ENCODE measurements at regions not wholly inside any gene's neighbourhood (a gene's known extent, or its start where the extent isn't known, plus 50 kb on each side); places are given as distances from the start of the nearest gene placed in this dataset.

DNA sequence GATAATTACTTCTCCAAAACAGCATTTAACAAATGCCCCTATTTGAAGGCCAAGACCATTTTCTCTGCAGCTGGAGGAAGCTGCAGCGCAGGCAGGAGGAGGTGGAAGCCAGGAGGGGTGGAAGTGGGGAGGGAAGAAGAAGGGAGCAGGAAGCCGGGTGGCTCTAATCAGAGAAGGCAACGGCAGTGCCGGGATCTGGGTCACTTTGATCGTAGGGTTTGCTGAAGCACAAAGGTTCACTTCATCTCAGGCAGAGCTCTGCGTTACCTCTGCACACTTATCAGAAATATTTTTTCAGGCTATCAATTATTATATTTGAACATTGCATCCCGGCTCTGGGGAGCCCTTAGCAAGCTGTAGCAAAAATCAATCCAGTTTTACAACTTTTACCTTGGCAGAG, 315.8 kb upstream of the POU3F3 start:
- CTCF ChIA-PET = no interaction called here

DNA sequence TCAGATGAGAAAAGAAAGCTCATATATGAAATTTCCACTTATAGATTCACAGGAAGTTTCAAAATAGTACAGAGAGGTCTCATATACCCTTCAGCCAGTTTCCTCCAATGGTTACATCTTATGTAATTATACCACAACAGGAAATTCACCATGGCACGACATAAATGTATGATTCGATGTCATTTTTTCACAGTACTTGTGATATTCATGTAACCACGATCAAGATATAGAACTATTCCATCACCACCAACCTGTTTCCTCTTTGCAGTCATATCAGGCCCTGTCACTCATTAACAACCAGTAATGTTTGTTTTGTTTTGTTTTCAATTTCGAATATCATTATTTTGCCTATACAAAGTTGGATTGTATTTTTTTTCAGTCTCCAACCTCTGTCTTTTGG, 314.3 kb upstream of the POU3F3 start:
- no peak overlapping the region for H3K4me3 ChIP-seq (ENCODE audit: low read length)
- intact Hi-C loops (cut with DNase I, micrococcal nuclease) = no loop called here
- Mint-ChIP-seq H3K36me3 (ENCODE audit: low read depth) (no peaks in the 10 kb centered on the region), H3K27me3 (no peaks in the 10 kb centered on the region), H3K9me3 (no peaks in the 10 kb centered on the region), H3K4me3 (no peak overlapping the region), H3K27ac (no peak overlapping the region), H3K4me1 (ENCODE audit: low read depth) (peaks cover 10% of the 10 kb centered on the region)
- POLR2A ChIA-PET = no interaction called here
- DNase-seq (no peak), ATAC-seq (ENCODE audit: poor library complexity) (no peak)
- CTCF ChIA-PET = no interaction called here
- H3K27ac ChIP-seq (ENCODE audit: low read depth in 1 of 2, low read length in 2 of 2) = no peak overlapping the region
- H3K4me1 ChIP-seq (ENCODE audit: insufficient read depth, low read length) = no peaks in the 10 kb centered on the region
- H3K9me3 ChIP-seq (ENCODE audit: control insufficient read depth in 1 of 2, insufficient read depth in 1 of 2, low read length in 2 of 2) = peaks cover 0 to 9% of the 10 kb centered on the region in 2 experiments
- no peaks in the 10 kb centered on the region for H3K27me3 ChIP-seq (ENCODE audit: control insufficient read depth in 1 of 2, insufficient read depth in 2 of 2, low read length in 2 of 2)
- H3K36me3 ChIP-seq (ENCODE audit: insufficient read depth, low read length) = no peaks in the 10 kb centered on the region
- TF ChIP-seq, protein P1, sequence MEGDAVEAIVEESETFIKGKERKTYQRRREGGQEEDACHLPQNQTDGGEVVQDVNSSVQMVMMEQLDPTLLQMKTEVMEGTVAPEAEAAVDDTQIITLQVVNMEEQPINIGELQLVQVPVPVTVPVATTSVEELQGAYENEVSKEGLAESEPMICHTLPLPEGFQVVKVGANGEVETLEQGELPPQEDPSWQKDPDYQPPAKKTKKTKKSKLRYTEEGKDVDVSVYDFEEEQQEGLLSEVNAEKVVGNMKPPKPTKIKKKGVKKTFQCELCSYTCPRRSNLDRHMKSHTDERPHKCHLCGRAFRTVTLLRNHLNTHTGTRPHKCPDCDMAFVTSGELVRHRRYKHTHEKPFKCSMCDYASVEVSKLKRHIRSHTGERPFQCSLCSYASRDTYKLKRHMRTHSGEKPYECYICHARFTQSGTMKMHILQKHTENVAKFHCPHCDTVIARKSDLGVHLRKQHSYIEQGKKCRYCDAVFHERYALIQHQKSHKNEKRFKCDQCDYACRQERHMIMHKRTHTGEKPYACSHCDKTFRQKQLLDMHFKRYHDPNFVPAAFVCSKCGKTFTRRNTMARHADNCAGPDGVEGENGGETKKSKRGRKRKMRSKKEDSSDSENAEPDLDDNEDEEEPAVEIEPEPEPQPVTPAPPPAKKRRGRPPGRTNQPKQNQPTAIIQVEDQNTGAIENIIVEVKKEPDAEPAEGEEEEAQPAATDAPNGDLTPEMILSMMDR (IDR thresholded peaks at IDR 0.05) = no peak

More for the DNA sequence above, 315.8 kb upstream of the POU3F3 start:
- no peaks in the 10 kb centered on the region for H3K4me1 ChIP-seq (ENCODE audit: insufficient read depth, low read length)
- TF ChIP-seq, protein P1 (IDR thresholded peaks at IDR 0.05) = no peak
- no peaks in the 10 kb centered on the region for H3K9me3 ChIP-seq (ENCODE audit: control insufficient read depth in 1 of 2, insufficient read depth in 1 of 2, low read length in 2 of 2)
- no peak overlapping the region for H3K4me3 Mint-ChIP-seq
- ATAC-seq (ENCODE audit: poor library complexity) (no peak), DNase-seq (no peak)
- POLR2A ChIA-PET = no interaction called here
- intact Hi-C loops (cut with DNase I, micrococcal nuclease) = no loop called here
- H3K4me1 Mint-ChIP-seq (ENCODE audit: low read depth) = peaks cover 10% of the 10 kb centered on the region
- H3K36me3 Mint-ChIP-seq (ENCODE audit: low read depth) = no peaks in the 10 kb centered on the region
- H3K9me3 Mint-ChIP-seq = no peaks in the 10 kb centered on the region
- H3K27ac ChIP-seq (ENCODE audit: low read depth in 1 of 2, low read length in 2 of 2) = no peak overlapping the region
- no peaks in the 10 kb centered on the region for H3K27me3 ChIP-seq (ENCODE audit: control insufficient read depth in 1 of 2, insufficient read depth in 2 of 2, low read length in 2 of 2)
- H3K36me3 ChIP-seq (ENCODE audit: insufficient read depth, low read length) = no peaks in the 10 kb centered on the region
- H3K4me3 ChIP-seq (ENCODE audit: low read length) = no peak overlapping the region
- no peak overlapping the region for H3K27ac Mint-ChIP-seq
- no peaks in the 10 kb centered on the region for H3K27me3 Mint-ChIP-seq

DNA sequence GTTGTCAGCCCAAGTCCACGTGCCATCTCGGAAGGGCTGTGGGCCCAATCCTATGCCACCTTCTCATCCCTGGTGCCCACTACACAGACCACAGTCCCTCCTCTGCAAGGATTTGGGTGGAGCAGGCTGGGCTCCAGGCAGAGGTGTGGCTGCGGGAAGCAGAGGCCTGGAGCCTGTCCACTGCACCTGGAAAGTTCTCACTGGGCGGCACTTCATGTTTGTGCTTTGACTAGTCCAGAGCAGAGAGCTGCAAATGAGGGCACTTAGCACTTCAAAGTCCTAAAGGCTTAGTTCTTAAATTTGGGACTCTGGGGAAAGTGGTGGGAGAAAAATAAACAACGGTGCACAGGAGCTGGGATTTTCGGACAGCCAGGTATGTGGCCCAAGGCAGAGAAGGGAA, 308.9 kb upstream of the POU3F3 start:
- H3K4me1 ChIP-seq (ENCODE audit: insufficient read depth, low read length) = no peaks in the 10 kb centered on the region
- no peaks in the 10 kb centered on the region for H3K9me3 Mint-ChIP-seq

More for the DNA sequence above, 308.9 kb upstream of the POU3F3 start:
- no peak for ATAC-seq (ENCODE audit: poor library complexity)
- Mint-ChIP-seq H3K27me3 (no peaks in the 10 kb centered on the region), H3K36me3 (ENCODE audit: low read depth) (no peaks in the 10 kb centered on the region), H3K27ac (no peak overlapping the region), H3K4me3 (no peak overlapping the region), H3K4me1 (ENCODE audit: low read depth) (no peaks in the 10 kb centered on the region)
- ChIA-PET POLR2A (no interaction called here), CTCF (no interaction called here)
- peaks cover 0 to 17% of the 10 kb centered on the region in 2 experiments for H3K9me3 ChIP-seq (ENCODE audit: control insufficient read depth in 1 of 2, insufficient read depth in 1 of 2, low read length in 2 of 2)
- no peaks in the 10 kb centered on the region for H3K27me3 ChIP-seq (ENCODE audit: control insufficient read depth in 1 of 2, insufficient read depth in 2 of 2, low read length in 2 of 2)
- no peak for DNase-seq
- no peak overlapping the region for H3K4me3 ChIP-seq (ENCODE audit: low read length)
- no peak overlapping the region for H3K27ac ChIP-seq (ENCODE audit: low read depth in 1 of 2, low read length in 2 of 2)
- intact Hi-C loops (cut with DNase I, micrococcal nuclease) = no loop called here
- TF ChIP-seq, protein P1 (IDR thresholded peaks at IDR 0.05) = no peak
- no peaks in the 10 kb centered on the region for H3K36me3 ChIP-seq (ENCODE audit: insufficient read depth, low read length)
